NB4 (cell line): ENCODE measurements at regions not wholly inside any gene's neighbourhood (a gene's known extent, or its start where the extent isn't known, plus 50 kb on each side); places are given as distances from the start of the nearest gene placed in this dataset.

Experiments
- CTCF ChIP-seq: IDR thresholded peaks from one replicate; pipeline ENCODE4 v1.5.1; 2012; ENCODE audit warnings: low read depth, low read length
- POLR2A ChIP-seq: IDR thresholded peaks from 2 replicates; pipeline ENCODE4 v1.6.1; 2011; ENCODE audit warnings: mild to moderate bottlenecking; ENCODE audit not compliant: insufficient read length; ENCODE audit errors: extremely low read depth
- TF ChIP-seq, protein P1 (sequence below): IDR thresholded peaks from 2 replicates; pipeline ENCODE4 v1.6.1; 2011; ENCODE audit warnings: low read depth, low read length

DNA sequence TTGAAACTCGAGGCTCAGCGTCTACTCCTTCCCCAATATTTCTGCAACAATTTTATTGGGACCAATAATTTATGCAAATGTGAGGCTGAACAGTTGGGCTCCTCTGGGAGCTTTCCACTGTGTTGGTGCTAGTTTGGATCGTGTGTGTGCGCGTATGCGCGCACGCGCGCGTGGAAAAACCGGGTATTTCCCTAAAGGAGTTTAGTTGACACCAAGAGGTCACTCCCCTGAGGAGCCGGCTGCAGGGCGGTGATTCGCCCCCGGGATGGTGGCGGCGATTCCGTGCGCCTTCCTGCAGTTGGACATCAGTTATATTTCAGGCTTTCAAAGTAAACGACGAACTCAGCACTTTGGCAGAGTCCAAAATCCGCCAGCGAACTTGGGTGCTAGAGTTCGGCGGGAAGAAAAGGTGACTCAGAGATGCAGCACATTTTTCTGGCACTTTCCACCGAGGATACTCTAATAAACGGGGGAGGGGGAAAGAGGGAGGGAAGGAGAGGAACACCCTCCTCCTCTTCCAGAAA, 186.5 kb upstream of the FANCL start:
- TF ChIP-seq POLR2A (no peak), CTCF (no peak)
- TF ChIP-seq, protein P1, sequence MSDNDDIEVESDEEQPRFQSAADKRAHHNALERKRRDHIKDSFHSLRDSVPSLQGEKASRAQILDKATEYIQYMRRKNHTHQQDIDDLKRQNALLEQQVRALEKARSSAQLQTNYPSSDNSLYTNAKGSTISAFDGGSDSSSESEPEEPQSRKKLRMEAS, result no peak
